ENCODE measurements at regions not wholly inside any gene's neighbourhood (a gene's known extent, or its start where the extent isn't known, plus 50 kb on each side); places are given as distances from the start of the nearest gene placed in this dataset.

DNA sequence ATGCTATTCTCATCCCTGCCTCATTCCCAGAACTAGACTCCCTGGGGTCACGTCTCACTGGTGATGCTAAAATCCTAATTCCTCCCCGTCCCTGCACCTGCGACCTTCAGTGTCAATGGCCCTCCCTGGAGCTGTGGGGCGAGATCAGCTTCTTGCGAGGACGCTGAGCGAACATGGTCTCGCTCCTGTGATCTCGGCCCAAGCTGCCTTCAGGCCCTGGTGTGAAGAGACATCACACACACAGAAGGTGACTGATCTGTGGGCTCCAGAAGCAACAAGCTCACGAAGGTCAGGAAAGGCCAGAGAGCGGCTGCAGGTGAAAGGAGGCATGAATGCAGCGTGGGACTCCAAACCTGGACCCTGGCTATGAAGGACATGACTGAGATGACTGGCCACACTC is 139.5 kb upstream of the CST7 start:
- Histone ChIP-seq H2AFZ (ENCODE audit: low read depth) (no peak overlapping the region), H3K27me3 (ENCODE audit: insufficient read depth, low read depth) (no peaks in the 10 kb centered on the region), H3K4me3 (IDR thresholded peaks at IDR 0.05; ENCODE audit: insufficient read depth, low read depth, low read length) (no peak overlapping the region), H3K4me2 (no peak overlapping the region), H4K20me1 (ENCODE audit: insufficient read depth) (no peaks in the 10 kb centered on the region), H3K9ac (no peak overlapping the region), H3K4me1 (ENCODE audit: low read depth, poor library complexity, severe bottlenecking) (no peaks in the 10 kb centered on the region), H3K27ac (no peak overlapping the region), H3K36me3 (ENCODE audit: insufficient read depth) (no peaks in the 10 kb centered on the region), H3K79me2 (ENCODE audit: insufficient read depth, low read depth) (no peaks in the 10 kb centered on the region)
- TF ChIP-seq, protein P1, sequence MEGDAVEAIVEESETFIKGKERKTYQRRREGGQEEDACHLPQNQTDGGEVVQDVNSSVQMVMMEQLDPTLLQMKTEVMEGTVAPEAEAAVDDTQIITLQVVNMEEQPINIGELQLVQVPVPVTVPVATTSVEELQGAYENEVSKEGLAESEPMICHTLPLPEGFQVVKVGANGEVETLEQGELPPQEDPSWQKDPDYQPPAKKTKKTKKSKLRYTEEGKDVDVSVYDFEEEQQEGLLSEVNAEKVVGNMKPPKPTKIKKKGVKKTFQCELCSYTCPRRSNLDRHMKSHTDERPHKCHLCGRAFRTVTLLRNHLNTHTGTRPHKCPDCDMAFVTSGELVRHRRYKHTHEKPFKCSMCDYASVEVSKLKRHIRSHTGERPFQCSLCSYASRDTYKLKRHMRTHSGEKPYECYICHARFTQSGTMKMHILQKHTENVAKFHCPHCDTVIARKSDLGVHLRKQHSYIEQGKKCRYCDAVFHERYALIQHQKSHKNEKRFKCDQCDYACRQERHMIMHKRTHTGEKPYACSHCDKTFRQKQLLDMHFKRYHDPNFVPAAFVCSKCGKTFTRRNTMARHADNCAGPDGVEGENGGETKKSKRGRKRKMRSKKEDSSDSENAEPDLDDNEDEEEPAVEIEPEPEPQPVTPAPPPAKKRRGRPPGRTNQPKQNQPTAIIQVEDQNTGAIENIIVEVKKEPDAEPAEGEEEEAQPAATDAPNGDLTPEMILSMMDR (conservative IDR thresholded peaks at IDR 0.05; ENCODE audit: low read depth, low read length): no peak

DNA sequence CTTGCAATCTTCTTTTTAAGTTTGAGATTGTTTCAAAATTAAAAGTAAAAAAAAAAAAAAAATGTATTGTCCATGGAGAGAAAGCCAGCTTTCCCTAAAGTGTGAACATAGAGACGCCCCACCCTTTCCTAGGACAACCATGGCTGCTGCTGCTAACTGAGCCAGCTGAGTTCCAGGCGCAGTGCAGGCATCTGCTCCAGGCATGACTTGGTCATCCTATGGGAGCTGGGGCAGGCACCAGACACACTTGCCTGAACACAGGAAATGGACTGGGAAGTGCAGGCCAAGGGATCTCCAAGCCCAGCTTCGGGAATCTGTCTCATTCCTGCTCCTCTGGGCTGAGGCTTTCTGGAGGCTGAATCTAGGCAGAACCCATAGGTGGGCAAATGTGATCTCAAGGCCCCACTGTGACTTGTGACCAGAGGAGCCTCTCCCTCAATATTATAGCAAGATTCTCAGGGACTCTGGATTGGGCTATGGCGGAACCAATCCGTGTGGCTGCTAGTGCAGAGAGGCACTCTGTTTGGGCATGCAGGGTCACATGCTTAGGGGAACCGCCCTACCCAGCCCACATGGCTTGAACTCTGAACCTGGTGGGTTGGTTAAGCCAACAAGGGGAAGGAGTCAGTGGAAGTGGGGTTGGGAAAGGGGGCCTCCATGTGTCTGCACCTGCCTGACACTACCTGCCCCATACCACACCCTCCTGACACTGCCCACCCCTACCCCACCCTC is 138.2 kb upstream of the CST7 start:
- no peaks in the 10 kb centered on the region for H3K4me1 ChIP-seq (ENCODE audit: low read depth, poor library complexity, severe bottlenecking)
- H3K4me2 ChIP-seq: no peak overlapping the region
- no peak overlapping the region for H3K9ac ChIP-seq
- no peak overlapping the region for H3K4me3 ChIP-seq (IDR thresholded peaks at IDR 0.05; ENCODE audit: insufficient read depth, low read depth, low read length)
- no peaks in the 10 kb centered on the region for H3K79me2 ChIP-seq (ENCODE audit: insufficient read depth, low read depth)
- no peak overlapping the region for H3K27ac ChIP-seq
- H3K36me3 ChIP-seq (ENCODE audit: insufficient read depth): no peaks in the 10 kb centered on the region
- H4K20me1 ChIP-seq (ENCODE audit: insufficient read depth): no peaks in the 10 kb centered on the region
- no peaks in the 10 kb centered on the region for H3K27me3 ChIP-seq (ENCODE audit: insufficient read depth, low read depth)
- H2AFZ ChIP-seq (ENCODE audit: low read depth): no peak overlapping the region
- TF ChIP-seq, protein P1 (conservative IDR thresholded peaks at IDR 0.05; ENCODE audit: low read depth, low read length): no peak

DNA sequence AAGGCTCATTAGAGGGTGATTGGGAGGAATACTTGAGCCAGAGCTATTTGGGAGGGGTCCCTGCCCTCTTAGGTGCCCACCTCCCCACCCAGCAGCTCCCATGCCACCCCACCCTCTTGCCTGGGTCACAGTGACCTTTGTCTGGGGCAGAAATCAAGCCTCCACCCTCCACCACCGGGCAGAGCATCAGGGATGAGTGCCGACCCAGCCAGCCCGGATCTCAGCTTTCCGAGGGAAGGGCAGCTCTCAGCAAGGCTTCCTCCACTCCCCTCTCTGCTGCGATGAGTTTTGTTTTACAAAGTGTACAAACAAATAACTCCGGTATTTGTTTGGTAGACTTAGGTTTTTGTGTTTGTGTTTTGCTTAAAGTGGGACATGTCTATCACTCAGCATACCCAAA is 136.7 kb upstream of the CST7 start:
- Histone ChIP-seq H3K4me3 (IDR thresholded peaks at IDR 0.05; ENCODE audit: insufficient read depth, low read depth, low read length) (no peak overlapping the region), H3K27ac (no peak overlapping the region), H3K27me3 (ENCODE audit: insufficient read depth, low read depth) (no peaks in the 10 kb centered on the region), H2AFZ (ENCODE audit: low read depth) (no peak overlapping the region), H3K36me3 (ENCODE audit: insufficient read depth) (no peaks in the 10 kb centered on the region), H3K9ac (no peak overlapping the region), H3K79me2 (ENCODE audit: insufficient read depth, low read depth) (no peaks in the 10 kb centered on the region), H3K4me1 (ENCODE audit: low read depth, poor library complexity, severe bottlenecking) (no peaks in the 10 kb centered on the region), H3K4me2 (no peak overlapping the region), H4K20me1 (ENCODE audit: insufficient read depth) (no peaks in the 10 kb centered on the region)
- TF ChIP-seq, protein P1 (conservative IDR thresholded peaks at IDR 0.05; ENCODE audit: low read depth, low read length): no peak

DNA sequence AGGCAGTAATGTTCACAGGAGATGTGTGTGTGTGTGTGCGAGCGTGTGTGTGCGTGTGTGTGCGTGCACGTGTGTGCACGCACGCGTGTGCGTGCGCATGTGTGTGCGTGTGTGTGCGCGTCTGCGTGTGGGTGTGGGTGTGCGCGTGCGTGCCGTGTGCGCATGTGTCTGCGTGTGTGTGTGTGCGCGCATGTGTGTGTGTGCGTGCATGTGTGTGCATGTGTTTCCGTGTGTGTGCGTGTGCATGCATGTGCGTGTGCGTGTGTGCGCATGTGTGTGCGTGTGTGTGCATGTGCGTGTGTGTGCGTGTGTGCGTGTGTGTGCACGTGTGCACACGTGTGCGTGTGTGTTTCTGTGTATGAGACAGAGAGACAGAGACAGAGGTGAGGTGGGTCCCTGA is 136.0 kb upstream of the CST7 start:
- H3K36me3 ChIP-seq (ENCODE audit: insufficient read depth): no peaks in the 10 kb centered on the region
- H3K27me3 ChIP-seq (ENCODE audit: insufficient read depth, low read depth): no peaks in the 10 kb centered on the region
- TF ChIP-seq, protein P1 (conservative IDR thresholded peaks at IDR 0.05; ENCODE audit: low read depth, low read length): no peak

More for the DNA sequence above, 136.0 kb upstream of the CST7 start:
- H3K9ac ChIP-seq: no peak overlapping the region
- H3K4me1 ChIP-seq (ENCODE audit: low read depth, poor library complexity, severe bottlenecking): no peaks in the 10 kb centered on the region
- no peak overlapping the region for H3K4me3 ChIP-seq (IDR thresholded peaks at IDR 0.05; ENCODE audit: insufficient read depth, low read depth, low read length)
- no peaks in the 10 kb centered on the region for H4K20me1 ChIP-seq (ENCODE audit: insufficient read depth)
- no peak overlapping the region for H3K4me2 ChIP-seq
- no peak overlapping the region for H3K27ac ChIP-seq
- no peaks in the 10 kb centered on the region for H3K79me2 ChIP-seq (ENCODE audit: insufficient read depth, low read depth)
- no peak overlapping the region for H2AFZ ChIP-seq (ENCODE audit: low read depth)
